Right lobe of liver (tissue), 6 donors: ENCODE measurements at regions not wholly inside any gene's neighbourhood (a gene's known extent, or its start where the extent isn't known, plus 50 kb on each side); places are given as distances from the start of the nearest gene placed in this dataset.

Experiments used
- ATAC-seq, 4 donors: fragments of 200-7000 bp; cut with Tn5 transposase; one replicate each; pipeline ENCODE4 v1.9.1; 2020; ENCODE audit warnings: mild to moderate bottlenecking in 4 of 4, moderate library complexity in 4 of 4
- DNase-seq, 3 donors: peaks; one replicate each; pipeline ENCODE4 v3.0.0-alpha.2; 2020
- H3K27ac ChIP-seq, 3 donors: fragments of 200-600 bp; one replicate each; pipeline ENCODE4 v1.8.0; 2022
- H3K27me3 ChIP-seq, 2 donors: fragments of 200-600 bp; one replicate each; pipeline ENCODE4 v1.8.0; 2022
- H3K36me3 ChIP-seq, 4 donors: fragments of 200-600 bp; sonication (generic) in 1 of 4; one replicate each; pipeline versions ENCODE4 v1.5.1 to v1.8.0; 2017 to 2022; ENCODE audit warnings: control low read depth in 1 of 4
- H3K4me1 ChIP-seq, 4 donors: fragments of 200-600 bp; sonication (generic) in 1 of 4; one replicate each; pipeline versions ENCODE4 v1.5.1 to v1.8.0; 2017 to 2022; ENCODE audit warnings: control low read depth in 1 of 4
- H3K4me3 ChIP-seq, 3 donors: fragments of 200-600 bp; one replicate each; pipeline ENCODE4 v1.8.0; 2022
- H3K9me3 ChIP-seq, 4 donors: fragments of 200-600 bp; sonication (generic) in 1 of 4; one replicate each; pipeline versions ENCODE4 v1.5.1 to v1.8.0; 2017 to 2022; ENCODE audit warnings: control low read depth in 1 of 4
- POLR2A ChIP-seq: fragments of 450-650 bp; IDR thresholded peaks from one replicate; pipeline ENCODE4 v1.6.1; 2017; ENCODE audit warnings: antibody characterized with exemption, mild to moderate bottlenecking
- WGBS: methylation state at CpG from one replicate; pipeline ENCODE4 v1.1.6; 2018; ENCODE audit warnings: low coverage, low lambda C conversion rate; ENCODE audit not compliant: insufficient coverage; ENCODE audit errors: missing lambda C conversion rate; 5-methylcytosine and 5-hydroxymethylcytosine counted together
- intact Hi-C, 2 donors: fragments of 100-400 bp; cut with DNase I; formaldehyde crosslinking; loops; one replicate each; pipeline versions ENCODE4 v1.11.2 to v1.14.1; 2022
- TF ChIP-seq, protein P1 (sequence below), 4 donors: fragments of 200-600 bp in 3 of 4; fragments of 450-650 bp in 1 of 4; IDR thresholded peaks; one replicate each; pipeline versions ENCODE4 v1.5.1 to v1.8.0; 2016 to 2022; ENCODE audit warnings: antibody characterized with exemption in 4 of 4, mild to moderate bottlenecking in 2 of 4
- donor health status: DM: no; HTN: yes; CAD: no.
- donor health status: DM: no; HTN: no; CAD: no.
- donor health status: DM: no; HTN: no; CAD: no.
- donor health status: DM: no; HTN: yes; CAD: no.
- donor health status: DM: no; HTN: yes; CAD: no.

- Histone ChIP-seq H3K4me3 (no peak overlapping the region), H3K9me3 (no peaks in the 10 kb centered on the region), H3K27me3 (no peaks in the 10 kb centered on the region), H3K4me1 (peaks cover 0 to 8% (median 0%) of the 10 kb centered on the region in 4 donors), H3K36me3 (no peaks in the 10 kb centered on the region), H3K27ac (no peak overlapping the region)
- 68% methylated on average over 2 of the region's 2 CpGs for WGBS
- intact Hi-C loops = no loop called here
- DNase-seq (no peak), ATAC-seq (no peak)
- TF ChIP-seq POLR2A = no peak
- TF ChIP-seq, protein P1, sequence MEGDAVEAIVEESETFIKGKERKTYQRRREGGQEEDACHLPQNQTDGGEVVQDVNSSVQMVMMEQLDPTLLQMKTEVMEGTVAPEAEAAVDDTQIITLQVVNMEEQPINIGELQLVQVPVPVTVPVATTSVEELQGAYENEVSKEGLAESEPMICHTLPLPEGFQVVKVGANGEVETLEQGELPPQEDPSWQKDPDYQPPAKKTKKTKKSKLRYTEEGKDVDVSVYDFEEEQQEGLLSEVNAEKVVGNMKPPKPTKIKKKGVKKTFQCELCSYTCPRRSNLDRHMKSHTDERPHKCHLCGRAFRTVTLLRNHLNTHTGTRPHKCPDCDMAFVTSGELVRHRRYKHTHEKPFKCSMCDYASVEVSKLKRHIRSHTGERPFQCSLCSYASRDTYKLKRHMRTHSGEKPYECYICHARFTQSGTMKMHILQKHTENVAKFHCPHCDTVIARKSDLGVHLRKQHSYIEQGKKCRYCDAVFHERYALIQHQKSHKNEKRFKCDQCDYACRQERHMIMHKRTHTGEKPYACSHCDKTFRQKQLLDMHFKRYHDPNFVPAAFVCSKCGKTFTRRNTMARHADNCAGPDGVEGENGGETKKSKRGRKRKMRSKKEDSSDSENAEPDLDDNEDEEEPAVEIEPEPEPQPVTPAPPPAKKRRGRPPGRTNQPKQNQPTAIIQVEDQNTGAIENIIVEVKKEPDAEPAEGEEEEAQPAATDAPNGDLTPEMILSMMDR (IDR thresholded peaks at IDR 0.05) = no peak
These were observed 618.7 kb upstream of the ZEB2 start for GRCh38 chr2:145138626-145139025.

- DNase-seq (no peak), ATAC-seq (no peak)
- Histone ChIP-seq H3K9me3 (no peaks in the 10 kb centered on the region), H3K4me3 (no peak overlapping the region), H3K27ac (no peak overlapping the region), H3K4me1 (peaks cover 0 to 8% (median 0%) of the 10 kb centered on the region in 4 donors), H3K36me3 (no peaks in the 10 kb centered on the region), H3K27me3 (no peaks in the 10 kb centered on the region)
- no peak for TF ChIP-seq POLR2A
- TF ChIP-seq, protein P1 (IDR thresholded peaks at IDR 0.05) = no peak
- 94% methylated on average over 1 of the region's 1 CpG for WGBS
- intact Hi-C loops = no loop called here
These were observed 618.0 kb upstream of the ZEB2 start for GRCh38 chr2:145137901-145138300.

DNA sequence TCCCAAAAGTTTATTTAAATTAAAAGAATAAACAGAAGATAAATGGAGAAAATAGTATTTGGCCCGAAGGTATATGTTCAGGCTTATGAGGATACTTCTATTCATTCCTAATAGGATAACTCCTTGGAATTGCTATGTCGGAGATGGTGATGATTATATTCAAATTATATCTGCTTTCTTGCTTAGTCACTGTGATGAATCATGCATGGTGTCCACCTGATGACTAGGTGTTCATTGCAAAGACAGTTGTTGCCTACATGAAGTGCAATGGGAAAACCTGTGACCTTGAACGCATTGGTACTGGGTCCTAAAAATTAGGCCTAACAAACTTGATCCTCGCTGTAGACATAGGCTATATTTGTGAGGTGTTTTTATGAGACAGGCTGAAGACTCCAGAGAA, 617.3 kb upstream of the ZEB2 start:
- Histone ChIP-seq H3K4me1 (peaks cover 0 to 5% (median 0%) of the 10 kb centered on the region in 4 donors), H3K4me3 (no peak overlapping the region), H3K36me3 (no peaks in the 10 kb centered on the region), H3K9me3 (no peaks in the 10 kb centered on the region), H3K27ac (no peak overlapping the region), H3K27me3 (no peaks in the 10 kb centered on the region)
- ATAC-seq (no peak), DNase-seq (no peak)
- TF ChIP-seq POLR2A = no peak
- TF ChIP-seq, protein P1 (IDR thresholded peaks at IDR 0.05) = no peak
- intact Hi-C loops = no loop called here
- 83% methylated on average over 4 of the region's 4 CpGs for WGBS

DNA sequence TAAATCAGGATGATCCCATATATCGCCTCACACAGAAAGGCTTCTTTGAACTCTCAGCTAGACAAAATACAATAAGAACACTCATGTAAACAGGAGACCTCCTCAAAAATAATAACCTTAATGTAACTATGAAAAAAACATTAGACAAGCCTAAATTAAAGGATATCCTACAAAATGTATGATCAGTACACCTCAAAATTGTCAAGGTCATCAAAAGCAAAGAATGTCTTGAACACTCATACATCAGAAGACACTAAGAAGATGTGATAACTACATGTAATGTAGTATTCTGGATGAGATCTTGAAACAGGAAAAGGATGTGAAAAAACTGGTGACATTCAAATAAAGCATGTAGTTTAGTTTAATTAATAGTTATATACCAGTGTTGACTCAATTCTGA, 616.8 kb upstream of the ZEB2 start:
- no peak for TF ChIP-seq POLR2A
- TF ChIP-seq, protein P1 (IDR thresholded peaks at IDR 0.05) = no peak
- no peak overlapping the region for H3K27ac ChIP-seq
- no peaks in the 10 kb centered on the region for H3K36me3 ChIP-seq
- H3K4me1 ChIP-seq = no peaks in the 10 kb centered on the region
- intact Hi-C loops = no loop called here
- no peaks in the 10 kb centered on the region for H3K9me3 ChIP-seq
- WGBS = 85% methylated on average over 1 of the region's 1 CpG
- no peaks in the 10 kb centered on the region for H3K27me3 ChIP-seq
- DNase-seq (no peak), ATAC-seq (no peak)
- no peak overlapping the region for H3K4me3 ChIP-seq

GRCh38 chr2:145126146-145126545, 606.2 kb upstream of the ZEB2 start:
- intact Hi-C loops = no loop called here
- H3K27me3 ChIP-seq = no peaks in the 10 kb centered on the region
- H3K9me3 ChIP-seq = no peaks in the 10 kb centered on the region
- 75% methylated on average over 2 of the region's 2 CpGs for WGBS
- DNase-seq = no peak
- no peak overlapping the region for H3K4me3 ChIP-seq
- no peak for TF ChIP-seq POLR2A
- TF ChIP-seq, protein P1 (IDR thresholded peaks at IDR 0.05) = no peak
- no peaks in the 10 kb centered on the region for H3K4me1 ChIP-seq
- H3K36me3 ChIP-seq = no peaks in the 10 kb centered on the region
- no peak for ATAC-seq
- no peak overlapping the region for H3K27ac ChIP-seq
